ENCODE measurements at regions not wholly inside any gene's neighbourhood (a gene's known extent, or its start where the extent isn't known, plus 50 kb on each side); places are given as distances from the start of the nearest gene placed in this dataset.

- no peaks in the 10 kb centered on the region for H3K4me1 ChIP-seq (ENCODE audit: insufficient read depth, low read length)
- H3K4ac ChIP-seq (ENCODE audit: low read depth, low read length) = no peak overlapping the region
- H3K27me3 ChIP-seq (ENCODE audit: insufficient read depth, low read length) = no peaks in the 10 kb centered on the region
- H2BK15ac ChIP-seq (ENCODE audit: low read depth, low read length) = no peak overlapping the region
- H4K91ac ChIP-seq (ENCODE audit: insufficient read length, low read depth, low read length) = no peak overlapping the region
- no peaks in the 10 kb centered on the region for H4K20me1 ChIP-seq (ENCODE audit: control insufficient read depth, insufficient read depth, insufficient read length)
- no peaks in the 10 kb centered on the region for H3K23me2 ChIP-seq (ENCODE audit: insufficient read length, low read depth, low read length, poor library complexity, severe bottlenecking)
- no peak overlapping the region for H3K18ac ChIP-seq (ENCODE audit: insufficient read length, low read depth, low read length)
- H4K8ac ChIP-seq (replicated peaks; ENCODE audit: insufficient read length, low read depth, low read length) = no peak overlapping the region
- no peak overlapping the region for H3K9ac ChIP-seq (ENCODE audit: extremely low read depth, insufficient read length, low read length)
- no peak overlapping the region for H2BK5ac ChIP-seq (ENCODE audit: insufficient read length, low read length)
- no peaks in the 10 kb centered on the region; a peak in 1 of 7 replicates for H3K36me3 Mint-ChIP-seq (ENCODE audit: insufficient read depth in 1 of 3, low read depth in 3 of 3)
- no peak overlapping the region for H3K4me2 ChIP-seq (ENCODE audit: insufficient read depth, insufficient read length, low read length)
- no peak overlapping the region for H2BK120ac ChIP-seq (ENCODE audit: low read depth, low read length, poor library complexity, severe bottlenecking)
- no peak overlapping the region for H2BK20ac ChIP-seq (ENCODE audit: low read depth, low read length, poor library complexity, severe bottlenecking)
- H3K79me1 ChIP-seq (ENCODE audit: insufficient read depth, low read depth, low read length, poor library complexity, severe bottlenecking) = no peaks in the 10 kb centered on the region
- H3K14ac ChIP-seq (ENCODE audit: insufficient read depth, low read length) = no peak overlapping the region
- no peak overlapping the region for H4K5ac ChIP-seq (ENCODE audit: insufficient read length, low read depth, low read length)
- H3K4me3 Mint-ChIP-seq = no peak overlapping the region
- H2BK12ac ChIP-seq (ENCODE audit: insufficient read length, low read depth, low read length) = no peak overlapping the region
- no peaks in the 10 kb centered on the region for H3K79me2 ChIP-seq (ENCODE audit: insufficient read depth, low read length)
- no peak overlapping the region for H3K56ac ChIP-seq (ENCODE audit: insufficient read length, low read depth, low read length)
- no peak overlapping the region for H3T11ph ChIP-seq (ENCODE audit: low read length)
- H3K27ac ChIP-seq (ENCODE audit: insufficient read length, low read depth, low read length) = no peak overlapping the region
- 0 out of 4 replicates have a peak, but pooled peaks cover 0 to 4% of the 10 kb centered on the region in 2 experiments for H3K4me1 Mint-ChIP-seq
- no peaks in the 10 kb centered on the region; a peak in 1 of 5 replicates for H3K9me3 Mint-ChIP-seq
- H2AFZ ChIP-seq (ENCODE audit: low read length) = no peak overlapping the region
- H3K23ac ChIP-seq (ENCODE audit: insufficient read length, low read depth, low read length) = no peak overlapping the region
- WGBS (ENCODE audit: extremely low coverage, insufficient read length, low lambda C conversion rate) = no CpG with 5 or more reads among the region's 4 CpGs
- H3K27me3 Mint-ChIP-seq (ENCODE audit: low read depth) = peaks cover 4% of the 10 kb centered on the region; the same call in 1 of the 2 replicates
- TF ChIP-seq, protein P1, sequence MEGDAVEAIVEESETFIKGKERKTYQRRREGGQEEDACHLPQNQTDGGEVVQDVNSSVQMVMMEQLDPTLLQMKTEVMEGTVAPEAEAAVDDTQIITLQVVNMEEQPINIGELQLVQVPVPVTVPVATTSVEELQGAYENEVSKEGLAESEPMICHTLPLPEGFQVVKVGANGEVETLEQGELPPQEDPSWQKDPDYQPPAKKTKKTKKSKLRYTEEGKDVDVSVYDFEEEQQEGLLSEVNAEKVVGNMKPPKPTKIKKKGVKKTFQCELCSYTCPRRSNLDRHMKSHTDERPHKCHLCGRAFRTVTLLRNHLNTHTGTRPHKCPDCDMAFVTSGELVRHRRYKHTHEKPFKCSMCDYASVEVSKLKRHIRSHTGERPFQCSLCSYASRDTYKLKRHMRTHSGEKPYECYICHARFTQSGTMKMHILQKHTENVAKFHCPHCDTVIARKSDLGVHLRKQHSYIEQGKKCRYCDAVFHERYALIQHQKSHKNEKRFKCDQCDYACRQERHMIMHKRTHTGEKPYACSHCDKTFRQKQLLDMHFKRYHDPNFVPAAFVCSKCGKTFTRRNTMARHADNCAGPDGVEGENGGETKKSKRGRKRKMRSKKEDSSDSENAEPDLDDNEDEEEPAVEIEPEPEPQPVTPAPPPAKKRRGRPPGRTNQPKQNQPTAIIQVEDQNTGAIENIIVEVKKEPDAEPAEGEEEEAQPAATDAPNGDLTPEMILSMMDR (conservative IDR thresholded peaks at IDR 0.05) = no peak
- H2AK5ac ChIP-seq (ENCODE audit: insufficient read length, low read length) = no peak overlapping the region
- DNase-seq = no peak
- H3K27ac Mint-ChIP-seq = peak overlapping the region in 2 of 3 experiments; percentile 30 to 54; a peak in 2 of 7 replicates
- no peaks in the 10 kb centered on the region for H3K9me3 ChIP-seq (ENCODE audit: control insufficient read depth, low read depth, low read length)
Measured at GRCh38 chr2:8031370-8031769, 650.5 kb upstream of the ID2 start.

All from H9 (cell line).